ENCODE measurements at regions not wholly inside any gene's neighbourhood (a gene's known extent, or its start where the extent isn't known, plus 50 kb on each side); places are given as distances from the start of the nearest gene placed in this dataset.

DNA sequence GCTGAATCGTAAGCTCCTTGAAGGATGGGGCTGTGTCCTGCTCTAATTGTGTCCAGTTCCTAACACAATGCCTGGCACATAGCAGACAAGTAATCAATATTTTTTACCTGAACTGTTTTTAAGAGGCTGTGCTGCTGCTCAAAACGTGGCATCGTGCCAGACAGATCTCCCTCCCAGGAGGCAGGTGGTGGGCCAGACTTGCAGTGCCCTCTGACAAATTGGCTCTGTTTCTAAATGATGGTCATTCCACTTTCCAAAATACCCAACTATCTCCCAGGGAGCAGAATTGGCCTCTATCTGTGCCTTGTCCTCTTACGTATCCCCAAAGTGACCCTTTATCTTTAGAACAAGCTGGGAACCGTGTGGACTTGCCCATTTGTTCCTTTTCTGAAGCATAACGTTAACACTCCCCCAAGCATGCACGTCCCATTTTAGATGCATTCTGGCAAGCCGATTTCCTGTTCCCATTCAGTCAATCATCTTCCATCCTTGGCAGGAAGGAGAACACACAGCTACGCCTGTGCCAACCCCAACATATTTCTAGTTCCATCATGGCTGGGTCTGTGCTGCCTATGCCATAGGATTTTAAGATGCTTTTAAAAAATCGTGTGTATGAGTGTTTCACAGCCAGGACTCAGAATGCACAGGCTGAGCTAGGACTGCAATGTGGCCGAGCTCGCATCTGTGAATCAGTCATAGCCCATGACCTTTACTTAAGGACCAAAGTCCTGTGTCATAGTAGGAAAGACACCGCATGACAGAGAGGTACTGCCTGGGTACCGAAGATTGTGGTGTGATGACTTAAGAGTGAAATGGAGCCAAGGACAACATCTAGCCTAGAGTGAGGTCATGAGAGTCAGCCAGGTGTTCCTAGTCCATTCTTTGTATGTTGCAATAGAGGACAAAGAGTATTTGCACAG lies 408.6 kb downstream of the PRDM2 start:
- no peak for DNase-seq

GRCh38 chr1:14109276-14109635 lies 409.3 kb downstream of the PRDM2 start:
- DNase-seq = no peak

- DNase-seq = no peak
These were observed 410.1 kb downstream of the PRDM2 start for GRCh38 chr1:14110040-14110439.

DNA sequence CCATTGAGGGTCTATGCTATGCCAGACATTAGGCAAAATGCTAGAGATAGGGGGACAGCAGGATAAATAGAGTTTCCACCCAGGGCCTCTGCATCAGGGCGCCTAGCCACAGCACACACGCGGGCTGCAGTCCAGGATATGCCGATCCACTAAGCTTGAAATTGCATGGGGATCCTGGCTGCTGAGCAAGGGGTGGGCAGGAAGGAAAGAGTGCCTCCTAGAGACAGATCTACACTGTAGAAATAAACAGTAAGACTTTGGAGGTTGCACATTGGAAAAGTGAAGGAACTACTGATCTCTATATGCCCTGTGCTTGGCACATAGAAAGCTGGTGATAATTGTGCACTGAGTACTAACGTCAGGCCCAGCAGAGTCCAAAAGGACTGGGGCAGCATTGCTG lies 411.1 kb downstream of the PRDM2 start:
- DNase-seq = no peak

DNA sequence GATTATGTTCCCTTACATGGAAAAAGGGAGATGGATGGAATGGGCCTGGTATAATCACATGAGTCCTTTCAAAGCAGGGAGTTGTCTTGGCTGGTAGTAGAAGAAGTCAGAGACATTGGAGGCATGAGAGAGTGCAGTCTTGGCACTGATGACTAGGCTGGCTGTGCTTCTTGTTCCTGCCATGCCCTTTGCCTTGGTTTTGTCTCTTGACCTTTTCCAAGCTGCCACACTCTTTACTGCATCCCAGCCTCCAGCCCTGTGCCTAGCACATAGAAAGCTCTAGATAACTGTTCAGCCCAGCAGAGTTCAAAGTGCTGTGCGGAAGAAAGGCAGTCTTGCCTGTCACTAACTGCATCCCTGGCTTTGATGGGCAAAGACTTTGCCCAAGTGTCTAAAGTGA lies 412.6 kb downstream of the PRDM2 start:
- no peak for DNase-seq

DNA sequence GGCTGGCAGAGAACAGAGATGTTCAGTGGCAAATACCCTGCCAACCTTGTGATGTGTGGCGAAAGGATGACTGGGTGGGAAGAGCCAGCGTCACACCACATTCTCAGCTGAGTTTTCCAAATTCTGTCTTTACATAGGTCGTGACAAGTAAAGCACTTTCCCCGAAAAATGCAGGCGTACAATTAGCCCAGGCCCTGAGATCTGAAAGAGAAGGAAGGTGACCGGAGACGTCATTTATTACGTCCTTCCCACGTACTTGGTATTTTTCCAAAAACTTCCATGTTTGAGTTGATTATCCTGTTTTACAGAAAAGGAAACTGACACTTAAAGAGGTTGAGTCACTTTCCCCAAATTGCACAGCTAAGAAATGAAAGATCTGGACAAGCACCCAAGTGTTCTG lies 413.3 kb downstream of the PRDM2 start:
- no peak for DNase-seq

GRCh38 chr1:14113841-14114567 lies 414.0 kb downstream of the PRDM2 start:
- no peak for DNase-seq

DNA sequence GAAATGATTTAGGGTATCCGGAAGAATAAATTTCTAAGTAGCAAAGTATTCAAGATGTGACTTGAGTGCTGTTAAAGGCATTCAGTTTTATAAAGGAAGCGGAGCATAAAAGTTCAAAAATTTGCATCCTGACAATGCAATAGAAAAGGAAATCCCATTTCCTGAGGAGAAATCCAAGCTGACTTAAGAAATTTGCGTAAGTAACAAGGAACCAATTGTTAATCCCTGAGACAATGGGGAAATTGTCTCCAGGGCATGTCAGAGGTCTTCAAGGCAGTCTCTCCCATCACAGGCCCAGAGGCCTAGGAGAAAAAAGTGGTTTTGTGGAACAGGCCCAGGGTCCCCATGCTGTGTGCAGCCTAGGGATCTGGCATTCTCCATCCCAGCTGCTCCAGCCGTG lies 416.0 kb downstream of the PRDM2 start:
- no peak for DNase-seq

- DNase-seq = no peak
These were observed 417.7 kb downstream of the PRDM2 start for GRCh38 chr1:14117700-14118099.

DNA sequence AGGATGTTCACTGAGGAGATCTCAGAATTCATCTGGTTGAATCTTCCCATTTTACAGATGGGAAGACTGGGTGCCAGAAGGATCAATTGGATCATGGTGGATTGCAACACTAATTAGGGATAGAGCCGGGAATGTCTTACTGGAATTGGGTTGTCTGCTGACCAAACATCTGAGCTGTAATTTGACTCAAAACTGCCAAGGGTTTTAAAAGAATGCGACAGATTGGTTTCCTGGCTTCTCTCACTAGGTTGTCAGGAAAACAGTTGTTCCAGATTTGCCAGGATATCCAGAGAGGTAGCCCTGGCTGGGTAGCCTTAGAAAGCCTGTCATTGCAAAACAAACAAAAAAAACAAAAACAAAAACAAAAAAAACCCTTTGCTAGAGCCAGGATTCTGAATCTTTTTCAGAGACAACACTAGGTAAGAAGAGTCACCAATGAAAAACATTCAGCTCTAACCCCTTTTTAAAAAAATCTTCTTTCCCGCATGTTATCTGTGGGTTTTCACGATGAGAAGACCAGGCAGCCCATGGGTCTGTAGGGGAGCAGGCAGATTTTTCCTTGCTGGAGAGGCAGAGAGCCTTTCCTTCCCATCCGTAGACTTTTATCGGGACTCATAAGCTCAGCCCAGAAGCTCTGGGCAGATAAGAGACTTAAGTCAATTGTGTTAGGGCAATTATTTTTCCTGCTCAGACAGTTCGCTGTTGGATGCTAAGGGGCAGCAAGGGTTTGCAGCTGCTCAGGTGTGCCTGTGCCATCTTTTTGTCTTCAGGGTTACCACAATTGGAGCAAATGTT lies 418.9 kb downstream of the PRDM2 start:
- no peak for DNase-seq

DNA sequence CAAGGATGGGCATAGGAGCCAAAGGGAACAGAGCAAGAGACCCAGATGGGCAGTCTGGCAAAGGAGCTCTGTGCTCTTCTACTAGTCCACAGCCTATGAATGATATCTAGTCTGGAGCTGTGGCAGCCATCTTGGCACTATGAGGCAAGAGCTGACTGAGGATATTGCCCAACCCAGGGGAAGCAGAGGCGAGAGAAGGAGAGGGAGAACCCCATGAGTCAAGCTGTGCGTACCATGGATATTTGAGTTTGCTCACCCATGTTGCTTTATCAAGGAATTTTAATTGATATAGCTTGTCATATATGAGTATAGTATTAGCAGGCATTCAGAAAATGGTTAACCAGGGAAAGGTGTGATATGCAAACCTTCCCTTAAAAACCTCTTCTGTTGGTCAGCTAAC lies 420.9 kb downstream of the PRDM2 start:
- no peak for DNase-seq

DNA sequence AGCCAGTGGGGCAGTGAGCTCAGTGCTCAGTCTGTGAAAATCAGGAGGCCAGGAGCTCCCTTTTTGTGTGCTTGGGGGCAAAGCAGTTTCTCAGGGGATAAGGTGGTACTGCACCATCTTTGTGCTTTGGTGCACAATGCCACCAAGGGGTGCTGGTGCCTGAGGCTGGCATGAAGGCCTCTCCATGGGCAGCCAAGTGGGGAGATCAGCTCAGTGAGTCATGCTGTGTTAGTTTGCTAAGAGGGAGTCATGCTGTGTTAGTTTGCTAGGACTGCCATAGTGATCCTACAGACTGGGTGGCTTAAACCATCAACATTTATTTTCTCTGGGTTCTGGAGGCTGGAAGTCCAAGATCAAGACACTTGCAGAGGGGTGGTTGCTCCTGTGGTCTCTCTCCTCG lies 428.1 kb downstream of the PRDM2 start:
- no peak for DNase-seq

GRCh38 chr1:14129009-14129408 lies 429.0 kb downstream of the PRDM2 start:
- no peak for DNase-seq

DNA sequence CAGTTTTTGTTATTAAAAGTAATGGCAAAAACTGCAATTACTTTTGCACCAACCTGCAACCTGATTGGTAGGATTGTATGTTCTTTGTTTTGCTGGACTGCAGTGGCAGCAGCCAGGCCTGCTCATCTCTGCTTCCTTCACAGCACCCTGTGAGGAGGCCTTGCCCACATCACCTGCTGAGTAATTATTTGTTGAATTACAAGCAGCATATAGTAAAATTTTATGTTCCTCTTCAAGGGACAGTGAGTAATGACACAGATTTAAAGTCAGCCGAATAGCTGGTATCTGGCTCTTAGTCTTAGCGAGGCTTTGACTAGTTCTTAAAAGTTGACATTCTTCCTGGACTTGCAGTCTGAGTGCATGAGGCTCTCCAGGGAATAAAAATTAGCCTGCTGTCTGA lies 435.1 kb downstream of the PRDM2 start:
- DNase-seq = no peak

DNA sequence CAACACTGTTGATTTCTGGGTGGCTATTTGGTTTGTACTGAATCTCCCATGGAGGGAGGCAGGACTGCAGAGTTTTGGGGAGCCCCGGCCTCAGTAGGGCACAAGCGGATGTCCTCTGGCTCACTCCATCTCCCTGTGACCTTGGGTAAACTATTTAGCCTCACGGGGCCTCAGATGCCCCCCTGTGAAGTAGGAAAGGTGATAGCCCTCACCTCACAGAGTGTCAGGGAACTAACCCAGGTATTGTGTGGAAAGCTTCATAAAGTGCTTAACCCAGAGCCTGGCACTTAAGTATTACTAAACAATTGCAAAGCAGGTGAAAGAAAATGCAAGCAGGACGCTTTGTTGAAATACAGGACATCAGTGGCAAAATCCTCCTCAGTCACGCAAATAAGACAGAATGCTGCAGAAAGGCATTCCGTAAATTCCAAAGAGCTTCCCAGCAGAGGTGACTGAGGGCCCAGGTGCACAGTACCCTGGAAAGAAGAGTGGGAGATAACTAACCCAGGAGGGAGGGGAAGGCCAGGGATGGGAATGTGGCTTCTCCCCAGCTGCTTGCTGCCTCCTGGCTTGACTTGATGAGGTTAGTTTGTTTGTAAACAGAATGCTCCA lies 436.3 kb downstream of the PRDM2 start:
- no peak for DNase-seq

- DNase-seq = no peak
These were observed 436.9 kb downstream of the PRDM2 start for GRCh38 chr1:14136881-14137280.

DNA sequence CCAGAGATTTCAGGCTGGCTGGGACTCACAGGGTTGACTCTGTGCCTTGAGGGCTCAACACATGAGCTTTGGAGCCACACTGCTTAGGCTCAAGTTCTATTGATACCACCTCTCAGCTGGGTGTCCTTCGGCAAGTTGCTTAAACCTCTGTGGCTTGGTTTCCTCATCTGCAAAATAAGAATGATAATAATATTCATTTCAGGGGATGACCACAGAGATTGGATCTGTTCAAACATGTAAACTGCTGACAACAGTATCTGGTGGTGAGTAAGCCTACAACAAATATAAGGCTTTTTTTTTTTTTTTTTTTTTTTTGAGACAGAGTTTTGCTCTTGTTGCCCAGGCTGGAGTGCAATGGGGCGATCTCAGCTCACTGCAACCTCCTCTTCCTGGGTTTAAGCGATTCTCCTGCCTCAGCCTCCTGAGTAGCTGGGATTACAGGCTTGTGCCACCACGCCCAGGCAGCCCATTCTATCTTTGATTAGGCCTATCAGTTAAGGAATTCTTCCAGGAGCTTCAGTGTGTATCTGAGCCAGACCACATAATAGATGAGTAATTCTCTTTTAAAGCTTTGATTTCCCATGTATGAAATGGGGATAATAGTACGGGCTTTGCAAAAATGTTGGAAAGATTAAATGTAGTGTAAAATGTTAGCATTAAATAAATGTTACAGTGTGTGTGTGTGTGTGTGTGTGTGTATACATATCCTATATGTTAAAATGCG lies 437.6 kb downstream of the PRDM2 start:
- no peak for DNase-seq

GRCh38 chr1:14138135-14138506 lies 438.1 kb downstream of the PRDM2 start:
- no peak for DNase-seq

DNA sequence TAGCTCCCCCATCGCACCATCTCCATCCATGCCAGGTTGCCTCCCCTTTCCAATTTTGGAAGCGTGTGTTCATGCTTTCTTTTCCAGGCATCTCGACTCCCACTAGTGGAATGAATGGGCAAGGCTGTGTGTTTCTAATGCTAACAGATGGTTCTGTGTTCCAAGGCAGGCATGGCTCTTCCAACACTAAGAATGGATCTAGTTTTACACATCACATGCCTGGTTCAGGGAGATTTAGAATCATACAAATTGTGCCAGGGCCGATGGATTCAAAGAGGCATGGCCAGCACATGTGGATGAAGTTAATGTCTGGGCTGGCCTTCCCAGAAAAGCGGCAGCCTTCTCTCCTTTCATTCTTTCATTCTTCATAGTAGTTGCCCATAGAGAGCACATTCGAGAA lies 438.7 kb downstream of the PRDM2 start:
- DNase-seq = no peak

DNA sequence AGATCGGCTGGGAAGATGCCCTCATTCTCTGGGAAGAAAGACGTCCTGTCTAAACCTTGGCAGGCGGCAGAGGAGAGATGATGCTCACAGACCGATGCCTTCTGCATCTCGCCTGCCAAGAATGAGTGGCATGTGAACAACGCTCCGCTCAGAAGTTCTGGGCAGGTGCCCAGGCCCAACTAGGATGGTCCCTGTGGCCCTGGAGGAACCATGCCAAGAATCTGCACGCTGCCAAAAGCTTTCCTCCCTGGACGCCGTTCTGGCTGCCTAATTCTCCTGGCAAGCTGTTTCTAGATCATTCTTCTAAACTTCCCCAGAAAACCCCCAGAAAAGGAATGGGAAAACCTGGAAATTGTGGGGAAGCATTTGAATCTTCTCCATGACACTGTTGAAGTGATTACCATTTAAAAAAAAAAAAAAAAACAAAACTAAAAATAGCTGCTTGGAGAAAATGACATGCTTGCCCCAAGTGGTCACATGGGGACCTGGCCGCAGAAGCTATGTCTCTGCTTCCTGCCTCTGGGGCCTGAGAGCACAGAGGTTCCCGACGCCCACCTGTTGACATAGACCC lies 440.9 kb downstream of the PRDM2 start:
- DNase-seq = no peak

DNA sequence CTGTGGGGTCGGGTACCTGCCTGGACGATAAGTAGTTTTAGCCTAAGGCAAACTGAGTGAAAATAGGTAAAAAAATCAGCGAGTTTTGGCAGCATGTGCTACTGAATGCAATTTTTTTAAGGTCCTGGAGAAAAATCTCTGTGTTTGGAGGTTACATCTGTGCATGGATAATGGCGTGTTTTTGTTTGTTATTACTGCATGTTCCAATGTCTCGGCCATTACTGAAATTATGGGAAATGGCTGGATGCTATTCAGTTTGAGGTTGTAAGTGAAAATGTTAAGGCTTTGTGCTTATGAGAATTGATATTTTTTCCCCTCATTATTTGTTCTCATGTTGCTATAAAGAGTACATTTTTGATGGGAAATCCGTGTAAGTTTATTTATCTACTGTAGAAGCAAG lies 441.7 kb downstream of the PRDM2 start:
- no peak for DNase-seq

Data from 8988T (cell line).